Panc1 (cell line): ENCODE measurements at regions not wholly inside any gene's neighbourhood (a gene's known extent, or its start where the extent isn't known, plus 50 kb on each side); places are given as distances from the start of the nearest gene placed in this dataset.

ENCODE experiments used
- SIN3A ChIP-seq: IDR thresholded peaks from 2 replicates; pipeline ENCODE4 v1.6.1; 2012; ENCODE audit warnings: low read depth, mild to moderate bottlenecking, low read length, moderate library complexity, borderline replicate concordance; ENCODE audit not compliant: insufficient read depth
- TF ChIP-seq, protein P1 (sequence below): fragments of 450-650 bp; IDR thresholded peaks from 2 replicates; pipeline ENCODE4 v1.5.1; 2017; ENCODE audit warnings: mild to moderate bottlenecking

DNA sequence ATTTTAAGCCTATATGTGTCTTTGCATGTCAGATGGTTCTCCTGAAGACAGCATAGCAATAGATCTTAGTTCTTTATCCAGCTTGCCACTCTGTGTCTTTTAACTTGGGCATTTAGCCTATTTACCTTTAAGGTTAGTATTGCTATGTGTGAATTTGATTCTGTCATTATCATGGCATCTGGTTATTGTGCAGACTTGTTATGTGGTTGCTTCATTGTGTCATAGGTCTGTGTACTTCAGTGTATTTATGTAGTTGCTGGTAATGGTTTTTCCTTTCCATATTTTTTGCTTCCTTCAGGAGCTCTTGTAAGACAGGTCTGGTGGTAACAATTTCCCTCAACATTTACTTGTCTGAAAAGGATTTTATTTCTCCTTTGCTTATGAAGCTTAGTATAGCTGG is 1443.5 kb downstream of the FAM133A start:
- TF ChIP-seq, protein P1, sequence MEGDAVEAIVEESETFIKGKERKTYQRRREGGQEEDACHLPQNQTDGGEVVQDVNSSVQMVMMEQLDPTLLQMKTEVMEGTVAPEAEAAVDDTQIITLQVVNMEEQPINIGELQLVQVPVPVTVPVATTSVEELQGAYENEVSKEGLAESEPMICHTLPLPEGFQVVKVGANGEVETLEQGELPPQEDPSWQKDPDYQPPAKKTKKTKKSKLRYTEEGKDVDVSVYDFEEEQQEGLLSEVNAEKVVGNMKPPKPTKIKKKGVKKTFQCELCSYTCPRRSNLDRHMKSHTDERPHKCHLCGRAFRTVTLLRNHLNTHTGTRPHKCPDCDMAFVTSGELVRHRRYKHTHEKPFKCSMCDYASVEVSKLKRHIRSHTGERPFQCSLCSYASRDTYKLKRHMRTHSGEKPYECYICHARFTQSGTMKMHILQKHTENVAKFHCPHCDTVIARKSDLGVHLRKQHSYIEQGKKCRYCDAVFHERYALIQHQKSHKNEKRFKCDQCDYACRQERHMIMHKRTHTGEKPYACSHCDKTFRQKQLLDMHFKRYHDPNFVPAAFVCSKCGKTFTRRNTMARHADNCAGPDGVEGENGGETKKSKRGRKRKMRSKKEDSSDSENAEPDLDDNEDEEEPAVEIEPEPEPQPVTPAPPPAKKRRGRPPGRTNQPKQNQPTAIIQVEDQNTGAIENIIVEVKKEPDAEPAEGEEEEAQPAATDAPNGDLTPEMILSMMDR = no peak
- no peak for TF ChIP-seq SIN3A
